NCI-H187 (cell line): ENCODE measurements at regions not wholly inside any gene's neighbourhood (a gene's known extent, or its start where the extent isn't known, plus 50 kb on each side); places are given as distances from the start of the nearest gene placed in this dataset.

Source experiments
- DNase-seq, 2 experiments: peaks; one replicate each; lab custom pipeline; 2025; lab: John Stamatoyannopoulos, UW

DNA sequence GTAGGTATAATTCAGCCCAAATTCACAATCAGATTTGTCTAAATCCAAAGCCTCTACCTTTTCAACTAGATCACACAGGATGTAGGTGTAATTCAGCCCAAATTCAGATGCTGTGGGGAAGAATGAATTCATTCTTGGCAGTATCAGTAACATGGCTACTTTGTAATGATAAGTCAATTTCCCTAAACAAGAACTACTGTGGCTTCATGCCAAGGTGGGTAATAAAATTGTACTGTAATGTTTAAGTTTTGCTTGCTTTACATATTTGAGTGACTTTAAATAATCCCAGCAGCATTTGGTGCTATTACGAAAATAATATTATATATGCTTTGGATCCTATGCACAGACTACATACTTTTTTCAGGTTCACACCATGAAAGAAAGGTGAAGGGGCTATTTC lies 239.1 kb downstream of the HDGFL1 start:
- no peak for DNase-seq

- no peak for DNase-seq
Measured at GRCh38 chr6:22809370-22809769, 240.0 kb downstream of the HDGFL1 start.

GRCh38 chr6:22819209-22819608 lies 249.8 kb downstream of the HDGFL1 start:
- DNase-seq: no peak

DNA sequence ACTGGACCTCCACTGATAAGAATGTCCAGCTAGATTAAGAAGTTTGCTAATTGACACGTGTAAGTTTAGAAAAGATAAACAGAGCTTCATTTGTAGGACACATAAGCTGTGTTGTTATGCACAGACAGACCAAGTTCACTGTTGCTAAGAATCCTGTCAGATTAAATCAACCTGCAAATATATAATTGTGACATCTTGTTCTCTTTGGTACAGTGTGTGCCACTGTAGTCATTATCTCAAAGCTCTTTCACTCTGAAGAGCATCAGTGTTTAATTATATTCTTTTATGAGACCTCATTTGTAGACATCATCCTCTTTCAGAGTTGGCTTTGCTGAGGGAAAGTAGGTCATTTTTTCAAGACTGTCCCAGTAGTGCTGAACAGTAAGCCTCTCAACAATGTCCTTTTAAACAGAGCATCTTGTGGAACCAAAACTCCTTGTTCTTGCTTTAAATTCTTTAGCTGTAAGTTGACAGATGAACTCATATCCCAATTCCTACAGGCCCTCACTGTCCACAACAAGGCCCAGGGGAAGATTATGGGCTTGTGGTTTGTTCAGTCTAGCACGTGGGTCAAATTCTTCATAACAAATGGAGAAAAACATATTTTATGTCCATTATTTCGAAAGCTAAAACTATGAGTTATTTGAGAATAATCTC lies 252.4 kb downstream of the HDGFL1 start:
- DNase-seq: no peak

- DNase-seq: no peak
Measured at GRCh38 chr6:22825210-22825609, 255.8 kb downstream of the HDGFL1 start.

- no peak for DNase-seq
Measured at GRCh38 chr6:22826961-22827360, 257.6 kb downstream of the HDGFL1 start.

- no peak for DNase-seq
Measured at GRCh38 chr6:22827760-22828159, 258.4 kb downstream of the HDGFL1 start.

- no peak for DNase-seq
Measured at GRCh38 chr6:22828179-22829062, 259.1 kb downstream of the HDGFL1 start.

DNA sequence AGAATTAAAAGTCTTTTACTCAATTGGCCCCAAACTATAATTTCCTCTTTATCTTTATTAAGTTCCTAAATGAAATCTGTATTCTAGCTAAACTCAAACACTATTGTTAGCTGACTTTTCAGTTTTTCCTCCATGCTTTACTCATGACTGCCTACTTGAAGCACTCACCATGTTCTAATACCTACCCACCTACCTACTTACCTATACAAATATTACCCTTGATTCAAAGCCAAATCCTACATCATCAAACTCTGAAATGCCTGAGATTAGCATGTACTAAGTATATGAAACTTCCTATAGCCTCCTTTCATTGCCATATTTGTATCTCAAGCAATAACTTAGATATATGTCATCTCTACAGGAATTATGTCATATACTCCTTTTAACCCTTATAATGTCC lies 259.7 kb downstream of the HDGFL1 start:
- no peak for DNase-seq

DNA sequence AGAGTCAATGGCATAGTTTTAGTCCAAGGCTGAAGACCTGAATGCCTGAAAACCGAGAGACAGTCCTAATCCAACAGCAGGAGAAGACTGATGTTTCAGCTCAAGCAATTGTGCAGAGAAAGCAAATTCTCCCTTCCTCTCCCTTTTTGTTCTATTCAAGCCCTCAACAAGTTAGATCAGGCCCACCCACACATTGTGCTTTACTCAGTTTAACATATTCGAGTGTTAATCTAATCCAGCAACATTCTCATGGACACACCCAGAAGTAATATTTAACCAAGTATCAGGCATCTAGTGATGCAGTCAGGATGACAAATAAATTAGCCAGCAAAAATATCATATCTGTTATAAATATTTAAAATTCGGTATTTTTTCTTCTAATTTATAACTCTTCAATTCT lies 261.1 kb downstream of the HDGFL1 start:
- DNase-seq: no peak

GRCh38 chr6:22833191-22833590 lies 263.8 kb downstream of the HDGFL1 start:
- no peak for DNase-seq

- no peak for DNase-seq
Measured at GRCh38 chr6:22838345-22838744, 269.0 kb downstream of the HDGFL1 start.

DNA sequence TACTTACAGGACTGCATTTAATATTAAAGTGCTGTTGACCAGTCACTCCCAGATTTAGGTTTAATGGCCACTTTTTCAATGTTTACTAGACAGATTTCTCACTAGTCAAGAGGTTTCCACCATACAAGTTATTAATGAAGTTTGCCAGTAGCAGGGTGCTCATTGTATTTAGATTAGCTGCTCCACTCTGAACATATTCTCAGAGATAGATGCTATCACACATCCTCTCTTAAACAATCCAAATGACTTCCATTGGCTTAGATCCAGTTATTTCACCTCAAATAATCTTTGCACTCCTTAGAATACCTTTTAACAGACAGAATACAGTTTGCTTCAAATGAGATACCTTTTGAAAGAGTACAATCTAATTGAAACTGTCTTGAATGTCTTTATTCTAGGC lies 276.1 kb downstream of the HDGFL1 start:
- DNase-seq: no peak

GRCh38 chr6:22848121-22848520 lies 278.8 kb downstream of the HDGFL1 start:
- no peak for DNase-seq

- no peak for DNase-seq
Measured at GRCh38 chr6:22849921-22850320, 280.6 kb downstream of the HDGFL1 start.

DNA sequence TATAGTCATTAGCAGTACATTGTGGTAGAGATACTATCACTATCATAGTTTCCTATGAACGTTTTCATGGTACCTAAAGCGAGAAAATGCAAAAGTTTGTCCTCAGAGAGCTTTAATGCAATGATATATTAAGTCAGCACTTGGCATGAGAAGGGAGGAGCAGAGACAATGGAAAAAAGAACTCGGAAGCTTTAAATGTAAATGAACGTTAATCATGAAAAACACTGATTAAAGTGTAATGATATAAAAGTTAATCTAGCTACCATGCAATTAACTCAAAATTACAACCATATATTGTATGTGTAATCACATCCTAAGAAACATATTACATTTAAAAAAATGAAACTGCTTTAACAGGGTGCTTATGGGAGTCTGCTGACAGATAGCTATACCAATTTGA lies 282.7 kb downstream of the HDGFL1 start:
- DNase-seq: no peak

DNA sequence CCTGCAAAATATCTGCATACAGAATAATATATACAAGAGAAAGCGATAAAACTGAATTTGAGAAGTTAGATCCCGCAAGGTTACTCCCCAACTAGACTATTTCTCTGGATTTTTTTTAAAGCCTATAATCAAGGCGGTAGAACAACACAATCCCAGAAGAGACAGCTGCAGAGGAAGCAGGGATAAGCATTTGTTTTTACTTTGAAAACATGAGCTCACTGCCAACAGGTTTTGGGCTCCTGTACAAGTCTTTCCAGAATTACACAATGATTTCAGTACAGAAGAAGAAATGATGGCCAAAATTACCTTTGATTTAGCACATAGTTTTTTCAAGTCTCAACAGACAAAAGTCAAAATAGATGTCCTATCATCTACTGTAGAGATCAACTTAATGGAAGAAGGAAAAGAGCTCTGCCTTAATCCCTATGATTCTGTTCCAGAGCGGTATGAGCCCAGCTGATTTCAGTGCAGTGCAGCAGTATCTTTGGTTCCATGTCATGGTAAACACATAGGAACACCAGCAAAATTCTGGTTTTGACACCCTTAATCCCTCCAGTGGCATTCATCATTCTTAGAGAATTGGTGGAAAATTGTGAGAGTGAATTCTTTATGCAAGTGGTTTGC lies 304.3 kb downstream of the HDGFL1 start:
- no peak for DNase-seq

GRCh38 chr6:22875845-22876244 lies 306.5 kb downstream of the HDGFL1 start:
- DNase-seq: no peak

DNA sequence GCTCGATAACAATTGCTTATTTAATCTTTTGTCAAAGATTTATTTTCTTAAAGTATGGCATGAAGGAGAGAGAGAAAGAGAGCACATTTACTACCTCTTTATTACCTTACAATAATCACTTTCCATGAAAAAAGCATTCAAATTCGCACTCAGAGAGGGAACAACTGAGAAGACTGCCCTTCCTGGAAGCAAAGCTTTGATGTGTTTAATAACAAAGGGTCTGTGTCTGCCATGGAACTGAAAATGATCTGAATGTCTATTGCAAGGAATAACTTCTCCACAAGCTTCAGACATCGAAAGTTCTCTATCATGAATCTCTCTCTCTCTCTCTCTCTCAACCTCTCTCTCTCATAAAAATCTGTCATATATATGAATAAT lies 308.9 kb downstream of the HDGFL1 start:
- DNase-seq: no peak

DNA sequence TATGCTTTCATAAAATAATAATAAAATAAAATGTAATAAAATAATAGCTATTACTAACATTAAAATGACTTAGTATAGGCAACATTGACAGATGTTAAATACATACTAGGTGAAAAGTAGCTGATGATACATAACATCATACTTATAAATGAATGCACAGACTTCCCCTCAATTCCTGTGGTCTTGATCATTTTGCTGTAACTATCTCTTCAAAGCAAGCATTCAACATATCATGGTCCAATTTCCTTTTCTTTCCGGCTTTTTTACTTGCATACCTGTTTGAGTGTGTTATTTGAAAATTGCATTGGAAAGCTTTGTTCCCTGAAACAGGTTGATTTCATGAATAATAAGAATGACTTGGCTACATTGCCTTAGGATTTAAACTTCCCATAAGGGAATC lies 309.3 kb downstream of the HDGFL1 start:
- DNase-seq: no peak

DNA sequence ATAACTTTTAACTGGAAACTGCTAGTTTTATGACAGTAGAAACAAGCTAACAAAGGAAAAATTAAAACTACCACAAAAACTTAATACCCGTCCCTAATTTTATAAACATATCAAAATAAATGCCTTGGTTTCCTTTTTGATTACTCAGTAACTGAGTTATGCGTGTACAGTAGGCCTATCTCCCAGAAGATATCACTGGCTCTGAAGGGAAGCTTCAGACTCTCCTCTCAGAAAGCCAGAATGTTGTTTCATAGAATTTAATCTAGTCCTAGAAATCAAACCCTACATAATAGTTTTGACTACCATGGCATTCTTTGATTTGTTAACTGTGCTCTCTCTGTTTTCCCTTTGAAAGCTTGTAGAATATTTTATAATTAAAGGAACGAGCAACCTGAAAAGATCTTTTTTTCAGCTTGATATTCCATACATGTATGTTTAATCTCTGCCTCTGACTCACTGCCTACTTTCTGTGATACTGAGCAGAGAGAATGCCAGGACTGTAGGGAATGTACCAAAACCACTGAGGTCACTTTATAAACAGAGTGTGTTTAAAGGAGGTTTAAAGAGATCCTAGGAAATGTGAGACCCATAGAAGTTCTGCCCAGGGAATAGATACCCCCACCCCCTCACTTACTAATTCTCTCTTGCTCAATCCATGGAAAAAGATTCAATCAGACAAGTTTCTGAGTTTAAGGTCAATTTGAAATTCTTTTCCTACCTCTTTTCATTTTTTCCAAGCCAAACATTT lies 311.5 kb downstream of the HDGFL1 start:
- DNase-seq: no peak

- DNase-seq: no peak
Measured at GRCh38 chr6:22882581-22882980, 313.2 kb downstream of the HDGFL1 start.
